DND-41 (cell line): ENCODE measurements at regions not wholly inside any gene's neighbourhood (a gene's known extent, or its start where the extent isn't known, plus 50 kb on each side); places are given as distances from the start of the nearest gene placed in this dataset.

Source experiments
- EZH2 ChIP-seq: IDR thresholded peaks from 3 replicates; pipeline ENCODE4 v1.6.1; 2012; ENCODE audit warnings: borderline replicate concordance, low read depth, mild to moderate bottlenecking, moderate library complexity, low read length, inconsistent platforms; ENCODE audit not compliant: severe bottlenecking
- TF ChIP-seq, protein P1 (sequence below): IDR thresholded peaks from 2 replicates; pipeline ENCODE4 v1.5.1; 2012; ENCODE audit warnings: borderline replicate concordance, low read length, moderate library complexity, mild to moderate bottlenecking; ENCODE audit not compliant: poor library complexity, severe bottlenecking; ENCODE audit errors: extremely low read depth

GRCh38 chr10:130781623-130782022 lies 529.9 kb downstream of the TCERG1L start:
- TF ChIP-seq, protein P1, sequence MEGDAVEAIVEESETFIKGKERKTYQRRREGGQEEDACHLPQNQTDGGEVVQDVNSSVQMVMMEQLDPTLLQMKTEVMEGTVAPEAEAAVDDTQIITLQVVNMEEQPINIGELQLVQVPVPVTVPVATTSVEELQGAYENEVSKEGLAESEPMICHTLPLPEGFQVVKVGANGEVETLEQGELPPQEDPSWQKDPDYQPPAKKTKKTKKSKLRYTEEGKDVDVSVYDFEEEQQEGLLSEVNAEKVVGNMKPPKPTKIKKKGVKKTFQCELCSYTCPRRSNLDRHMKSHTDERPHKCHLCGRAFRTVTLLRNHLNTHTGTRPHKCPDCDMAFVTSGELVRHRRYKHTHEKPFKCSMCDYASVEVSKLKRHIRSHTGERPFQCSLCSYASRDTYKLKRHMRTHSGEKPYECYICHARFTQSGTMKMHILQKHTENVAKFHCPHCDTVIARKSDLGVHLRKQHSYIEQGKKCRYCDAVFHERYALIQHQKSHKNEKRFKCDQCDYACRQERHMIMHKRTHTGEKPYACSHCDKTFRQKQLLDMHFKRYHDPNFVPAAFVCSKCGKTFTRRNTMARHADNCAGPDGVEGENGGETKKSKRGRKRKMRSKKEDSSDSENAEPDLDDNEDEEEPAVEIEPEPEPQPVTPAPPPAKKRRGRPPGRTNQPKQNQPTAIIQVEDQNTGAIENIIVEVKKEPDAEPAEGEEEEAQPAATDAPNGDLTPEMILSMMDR: no peak
- no peak for TF ChIP-seq EZH2
